SK-N-MC (cell line): ENCODE measurements at regions not wholly inside any gene's neighbourhood (a gene's known extent, or its start where the extent isn't known, plus 50 kb on each side); places are given as distances from the start of the nearest gene placed in this dataset.

Experiments
- DNase-seq: peaks from one replicate; pipeline ENCODE4 v3.0.0-alpha.2; 2011; ENCODE audit warnings: low read depth, low spot score
- H3K27ac ChIP-seq: fragments of 200-600 bp; sonication (generic); 2 replicates; pipeline ENCODE4 v1.5.1; 2016; ENCODE audit warnings: mixed run types
- H3K36me3 ChIP-seq: fragments of 200-600 bp; sonication (generic); 2 replicates; pipeline ENCODE4 v1.6.1; 2017; ENCODE audit warnings: antibody characterized with exemption, low read length, mixed read lengths; ENCODE audit not compliant: insufficient read depth
- H3K4me3 ChIP-seq: fragments of 200-600 bp; sonication (generic); 2 replicates; pipeline ENCODE4 v1.5.1; 2016
- H3K9ac ChIP-seq: fragments of 200-600 bp; sonication (generic); 2 replicates; pipeline ENCODE4 v1.8.0; 2017; ENCODE audit warnings: mixed run types, mixed read lengths; ENCODE audit not compliant: insufficient read length
- H3K9me3 ChIP-seq: fragments of 200-600 bp; sonication (generic); 2 replicates; pipeline ENCODE4 v1.6.1; 2017; ENCODE audit warnings: low read depth, mild to moderate bottlenecking, antibody characterized with exemption, low read length, moderate library complexity, mixed read lengths
- EZH2 ChIP-seq: fragments of 200-600 bp; sonication (generic); IDR thresholded peaks from one replicate; pipeline ENCODE4 v1.6.1; 2017; ENCODE audit warnings: antibody characterized with exemption
- FOXP2 ChIP-seq: optimal IDR thresholded peaks from 2 replicates; pipeline ENCODE3; 2011; ENCODE audit warnings: mild to moderate bottlenecking, moderate library complexity; ENCODE audit not compliant: insufficient read depth; ENCODE audit errors: extremely low read length, control extremely low read depth
- POLR2AphosphoS5 ChIP-seq: IDR thresholded peaks from 2 replicates; pipeline ENCODE4 v1.6.1; 2012; ENCODE audit warnings: mild to moderate bottlenecking, low read depth, low read length, borderline replicate concordance

DNA sequence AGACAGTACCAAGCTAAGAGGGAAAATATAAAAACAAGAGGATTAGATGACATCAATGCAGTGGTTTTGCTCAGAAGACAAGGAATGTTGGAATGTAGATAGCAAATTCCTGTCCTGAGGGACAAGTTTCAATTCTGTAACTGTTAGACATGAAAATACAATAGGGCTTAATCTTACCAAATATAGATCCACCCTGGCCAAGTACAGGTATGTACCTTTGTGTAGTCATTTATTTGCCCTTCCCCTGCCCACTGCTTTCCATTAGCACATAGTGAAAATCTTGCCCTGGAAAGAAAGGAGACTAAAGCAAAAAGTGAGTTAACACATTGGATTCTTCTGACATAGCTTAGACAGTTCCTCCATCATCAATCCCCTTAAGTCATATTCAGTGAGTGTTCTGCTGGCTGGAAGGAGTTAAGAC is 389.0 kb upstream of the THBS1 start:
- Histone ChIP-seq H3K9me3 (no peaks in the 10 kb centered on the region), H3K9ac (no peak overlapping the region), H3K27ac (no peak overlapping the region), H3K4me3 (no peak overlapping the region), H3K36me3 (no peaks in the 10 kb centered on the region)
- TF ChIP-seq POLR2AphosphoS5 (no peak), FOXP2 (no peak), EZH2 (no peak)
- no peak for DNase-seq

DNA sequence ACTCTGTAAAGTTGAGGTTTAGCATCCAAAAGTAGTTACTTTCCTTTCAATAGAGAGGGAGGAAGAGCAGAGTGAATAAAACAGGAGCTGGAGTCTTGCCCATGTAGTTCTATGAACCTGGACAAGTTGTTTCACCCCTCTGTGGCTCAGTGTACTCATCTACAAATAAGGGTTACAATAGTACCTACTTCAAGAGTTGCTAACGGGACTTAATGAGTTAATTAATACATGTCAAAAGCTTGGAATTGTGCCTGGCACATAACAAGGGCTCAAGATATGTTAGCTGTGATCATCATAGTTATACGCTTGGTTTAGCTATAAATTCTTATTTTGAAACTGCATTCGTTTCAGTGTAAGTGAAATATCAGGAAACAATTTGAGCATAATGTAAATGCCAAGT is 388.5 kb upstream of the THBS1 start:
- Histone ChIP-seq H3K4me3 (no peak overlapping the region), H3K9me3 (no peaks in the 10 kb centered on the region), H3K36me3 (no peaks in the 10 kb centered on the region), H3K27ac (no peak overlapping the region), H3K9ac (no peak overlapping the region)
- DNase-seq: no peak
- no peak for TF ChIP-seq FOXP2
- no peak for TF ChIP-seq EZH2
- TF ChIP-seq POLR2AphosphoS5: no peak

DNA sequence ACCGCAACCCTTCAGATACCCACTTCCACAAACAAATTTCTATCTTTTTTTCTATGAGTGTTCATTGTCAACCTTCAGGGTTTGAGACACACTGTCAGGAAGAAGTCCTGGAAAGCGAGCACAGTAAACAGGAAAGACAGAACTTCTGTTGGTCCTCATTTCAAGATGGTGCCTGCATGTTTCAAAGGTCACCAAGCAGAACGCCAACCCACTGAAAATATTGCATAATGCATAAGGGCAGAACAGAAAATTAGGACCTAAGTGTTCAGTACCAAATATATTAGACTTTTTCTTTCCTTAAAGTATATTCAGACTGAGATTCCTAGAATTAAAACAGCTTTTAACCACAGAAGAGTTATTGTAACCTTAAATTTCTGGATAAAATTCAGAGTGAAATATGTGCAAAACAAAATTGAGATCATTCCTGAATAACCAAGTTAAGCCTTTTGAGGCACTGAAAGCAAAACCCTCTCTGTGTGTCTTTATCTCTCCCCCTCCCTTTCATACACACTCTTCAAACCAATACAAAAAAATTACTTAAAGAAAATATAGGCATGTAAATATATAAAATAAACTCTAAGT is 387.8 kb upstream of the THBS1 start:
- no peak for DNase-seq
- H3K36me3 ChIP-seq: no peaks in the 10 kb centered on the region
- TF ChIP-seq EZH2 (no peak), FOXP2 (no peak), POLR2AphosphoS5 (no peak)
- no peak overlapping the region for H3K9ac ChIP-seq
- H3K9me3 ChIP-seq: no peaks in the 10 kb centered on the region
- no peak overlapping the region for H3K27ac ChIP-seq
- H3K4me3 ChIP-seq: no peak overlapping the region

DNA sequence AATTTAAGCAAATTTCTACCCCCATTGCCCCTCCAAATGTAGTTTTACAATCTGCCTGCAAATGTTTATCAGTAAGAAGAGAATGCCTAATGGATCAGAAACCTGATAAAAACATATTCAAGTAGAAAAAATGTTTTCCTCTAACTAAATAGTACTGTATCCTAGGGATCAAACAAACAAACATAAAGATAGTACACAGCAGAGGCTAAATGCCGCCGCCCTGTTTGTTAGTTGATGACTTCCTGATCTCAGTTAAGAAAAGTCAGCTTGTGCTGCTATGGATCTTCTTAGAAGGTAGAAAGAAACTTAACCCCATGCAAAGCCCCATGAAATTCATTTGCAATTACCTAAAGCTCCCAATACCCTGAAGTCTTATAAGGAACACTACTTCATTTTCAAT is 387.3 kb upstream of the THBS1 start:
- Histone ChIP-seq H3K9ac (no peak overlapping the region), H3K27ac (no peak overlapping the region), H3K36me3 (no peaks in the 10 kb centered on the region), H3K4me3 (no peak overlapping the region), H3K9me3 (no peaks in the 10 kb centered on the region)
- DNase-seq: no peak
- TF ChIP-seq POLR2AphosphoS5 (no peak), EZH2 (no peak), FOXP2 (no peak)

DNA sequence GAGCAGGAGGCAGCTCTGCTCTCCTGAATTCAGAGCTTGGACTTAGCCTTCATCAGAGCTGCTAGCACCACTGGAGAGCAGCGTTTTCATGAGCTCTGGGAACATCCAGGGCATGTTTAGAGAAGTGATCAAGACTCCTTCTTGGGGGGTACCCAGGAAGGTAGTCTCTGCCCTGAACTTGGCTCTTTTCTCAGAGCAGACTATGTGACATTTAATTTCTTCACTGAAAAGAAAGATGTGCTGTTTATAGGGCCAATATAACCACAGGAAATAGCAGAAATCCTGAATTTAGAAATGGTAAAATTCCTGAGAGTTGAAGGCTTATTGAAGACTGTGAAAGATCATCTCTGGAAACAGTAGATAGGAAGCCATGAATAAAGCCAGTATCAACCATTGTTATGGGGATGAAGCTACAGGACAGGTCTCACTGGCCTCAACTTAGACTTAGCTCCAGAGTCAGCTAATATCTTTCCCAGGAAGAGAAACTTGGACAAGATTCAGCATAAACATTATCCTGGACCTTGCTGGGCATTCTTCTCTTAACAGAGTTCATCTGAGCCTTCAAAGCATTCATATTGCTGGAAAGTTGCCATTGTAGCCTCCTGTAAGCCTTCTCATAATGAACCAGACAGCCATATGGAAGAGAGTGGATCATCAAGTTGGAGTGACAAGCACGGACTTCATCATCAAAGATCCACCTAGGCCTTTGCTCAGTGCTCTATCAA is 386.6 kb upstream of the THBS1 start:
- no peak for TF ChIP-seq FOXP2
- TF ChIP-seq POLR2AphosphoS5: no peak
- TF ChIP-seq EZH2: no peak
- Histone ChIP-seq H3K27ac (no peak overlapping the region), H3K36me3 (no peaks in the 10 kb centered on the region), H3K4me3 (no peak overlapping the region), H3K9me3 (no peaks in the 10 kb centered on the region), H3K9ac (no peak overlapping the region)
- no peak for DNase-seq

DNA sequence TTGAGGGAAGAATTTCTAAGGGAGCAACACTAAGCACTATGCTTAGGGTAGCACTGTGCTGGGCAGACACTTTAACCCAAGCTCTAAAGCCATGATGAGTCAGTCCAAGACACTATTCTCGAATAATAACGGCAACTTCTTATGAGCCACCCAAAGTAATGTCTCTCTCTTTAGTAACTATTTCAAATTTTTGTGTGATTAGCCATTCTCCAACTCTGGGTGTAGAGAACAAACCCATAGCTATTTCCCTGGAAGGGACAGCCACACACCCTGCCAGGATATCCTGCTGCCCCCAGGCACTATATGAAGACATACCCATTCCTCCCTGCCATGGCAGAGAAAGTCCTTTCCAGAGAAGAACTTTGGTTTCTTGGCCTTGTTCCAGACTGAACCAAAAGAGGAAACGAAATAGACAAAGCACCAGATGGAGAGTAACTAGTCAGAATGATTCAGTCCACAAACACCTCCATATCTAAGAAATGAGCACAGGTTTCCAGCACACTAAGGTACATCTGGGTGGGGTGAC is 384.9 kb upstream of the THBS1 start:
- DNase-seq: no peak
- no peak overlapping the region for H3K4me3 ChIP-seq
- TF ChIP-seq FOXP2 (no peak), EZH2 (no peak), POLR2AphosphoS5 (no peak)
- no peaks in the 10 kb centered on the region for H3K36me3 ChIP-seq
- no peak overlapping the region for H3K9ac ChIP-seq
- no peak overlapping the region for H3K27ac ChIP-seq
- no peaks in the 10 kb centered on the region for H3K9me3 ChIP-seq

DNA sequence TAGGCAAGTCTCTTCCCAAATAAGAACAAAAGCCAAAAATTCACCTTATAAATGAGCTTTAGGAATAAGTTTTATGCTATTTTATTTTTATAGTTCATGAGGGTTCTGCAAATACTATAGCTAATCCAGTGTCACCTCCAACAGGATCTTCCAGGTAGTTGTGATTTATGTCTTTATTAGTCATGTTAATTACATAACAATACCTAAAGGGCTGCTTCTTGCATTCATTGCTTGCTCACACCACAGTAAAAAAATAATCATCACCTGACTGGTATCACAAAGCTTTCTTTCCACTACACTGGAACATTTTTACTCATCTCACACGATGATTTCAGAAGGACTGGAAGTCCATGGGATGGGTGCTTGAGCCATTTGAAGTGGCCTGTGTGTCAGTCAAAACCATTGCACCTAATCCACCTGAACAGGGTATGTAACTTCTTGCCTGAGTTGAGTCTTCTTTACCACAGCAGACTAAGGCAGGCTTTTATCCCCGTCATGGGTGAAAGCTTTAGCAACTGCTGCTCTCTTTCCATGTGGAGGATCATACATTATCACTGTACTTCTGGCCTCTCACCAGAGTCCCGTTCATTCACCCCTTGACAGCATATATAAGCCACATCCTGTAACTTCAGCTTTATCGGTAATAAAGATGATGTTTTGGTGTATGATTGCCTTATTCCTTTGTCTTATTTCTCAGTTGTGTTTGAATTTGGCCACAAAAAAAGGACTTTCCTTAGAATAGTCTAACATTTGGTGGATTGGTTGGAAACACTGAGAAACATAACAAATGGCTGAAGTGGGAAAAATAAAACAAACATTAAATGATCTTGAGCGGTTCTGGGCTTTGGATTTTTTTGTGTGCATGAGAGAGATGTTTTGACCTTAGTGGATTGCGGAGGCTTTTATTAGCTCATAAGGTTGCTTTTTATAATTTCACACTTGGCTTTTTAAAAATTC is 382.6 kb upstream of the THBS1 start:
- Histone ChIP-seq H3K4me3 (no peak overlapping the region), H3K9me3 (no peaks in the 10 kb centered on the region), H3K27ac (no peak overlapping the region), H3K36me3 (no peaks in the 10 kb centered on the region), H3K9ac (no peak overlapping the region)
- no peak for TF ChIP-seq FOXP2
- DNase-seq: no peak

DNA sequence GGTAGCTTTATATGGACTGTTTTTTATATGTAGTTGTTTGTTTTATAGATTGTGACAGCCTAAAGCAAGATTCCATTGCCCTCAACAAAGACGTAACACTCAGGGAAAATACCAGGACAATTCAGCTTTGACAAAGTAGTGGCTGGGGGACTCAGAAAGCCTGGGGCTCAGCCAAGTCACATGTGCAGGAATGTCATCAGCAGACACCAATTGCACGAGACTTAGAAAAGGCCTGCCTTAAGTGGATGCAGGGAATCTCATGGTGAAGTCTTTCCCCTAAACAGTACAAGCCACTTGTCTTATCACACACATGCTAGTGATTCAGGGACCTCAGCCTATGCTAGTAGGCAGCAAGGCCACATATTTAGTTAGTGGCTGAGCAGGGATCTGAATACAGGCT is 381.8 kb upstream of the THBS1 start:
- H3K9ac ChIP-seq: no peak overlapping the region
- DNase-seq: no peak
- no peaks in the 10 kb centered on the region for H3K9me3 ChIP-seq
- no peak overlapping the region for H3K4me3 ChIP-seq
- TF ChIP-seq FOXP2 (no peak), EZH2 (no peak), POLR2AphosphoS5 (no peak)
- no peaks in the 10 kb centered on the region for H3K36me3 ChIP-seq
- H3K27ac ChIP-seq: no peak overlapping the region
